ENCODE measurements at regions not wholly inside any gene's neighbourhood (a gene's known extent, or its start where the extent isn't known, plus 50 kb on each side); places are given as distances from the start of the nearest gene placed in this dataset.

DNA sequence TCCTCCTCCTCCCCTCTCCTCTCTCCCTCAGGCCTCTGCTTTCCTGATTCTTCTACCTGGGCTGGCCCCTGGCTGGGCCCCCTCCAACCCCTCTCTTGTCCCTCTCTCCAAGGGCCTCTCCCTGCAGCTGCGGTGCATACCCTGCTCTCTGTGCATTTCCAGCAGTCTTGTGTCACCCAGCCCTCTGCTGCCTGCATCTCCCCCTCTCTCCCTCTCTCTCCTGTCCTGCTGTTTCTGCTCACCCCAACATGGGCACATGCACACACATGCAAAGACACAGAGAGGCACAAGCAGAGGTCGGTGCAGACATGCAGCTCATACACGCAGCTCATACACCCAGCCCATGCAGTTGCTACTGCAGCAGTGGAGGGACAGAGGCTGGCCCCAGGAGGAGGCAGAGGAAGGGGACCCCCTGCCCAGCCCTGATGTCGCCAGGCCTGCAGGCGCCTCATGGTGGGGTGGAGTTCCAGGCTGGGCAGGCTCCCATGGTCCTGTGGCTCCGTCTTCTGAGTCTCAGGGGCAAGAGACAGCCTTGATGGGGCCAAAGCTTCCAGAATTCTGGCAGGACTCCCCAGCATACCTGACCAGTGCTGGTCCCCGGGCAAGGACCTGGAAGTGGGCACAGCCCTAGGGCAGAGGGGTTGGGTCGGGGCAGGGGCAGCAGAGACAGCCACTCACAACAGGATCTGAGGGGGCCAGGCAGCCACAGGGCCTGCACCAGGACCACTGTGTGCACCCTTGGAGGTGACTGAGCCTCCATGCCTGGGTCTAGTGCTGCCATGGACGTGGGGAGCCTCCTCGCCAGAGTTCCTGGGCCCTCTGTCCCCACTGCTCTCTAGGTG, 216.9 kb downstream of the C9orf50 start:
- DNase-seq (ENCODE audit: low spot score in 2 of 2) = no peak
- no peak for TF ChIP-seq POLR2A (IDR thresholded peaks at IDR 0.05)
- no peak overlapping the region for H3K4me3 ChIP-seq (ENCODE audit: low read depth, poor library complexity, severe bottlenecking)
- 68 to 69% methylated on average over 9 to 10 of the region's 10 CpGs for WGBS, 2 donors
- intact Hi-C loops (cut with DNase I; ENCODE audit: low total_unique reads) = no loop called here

DNA sequence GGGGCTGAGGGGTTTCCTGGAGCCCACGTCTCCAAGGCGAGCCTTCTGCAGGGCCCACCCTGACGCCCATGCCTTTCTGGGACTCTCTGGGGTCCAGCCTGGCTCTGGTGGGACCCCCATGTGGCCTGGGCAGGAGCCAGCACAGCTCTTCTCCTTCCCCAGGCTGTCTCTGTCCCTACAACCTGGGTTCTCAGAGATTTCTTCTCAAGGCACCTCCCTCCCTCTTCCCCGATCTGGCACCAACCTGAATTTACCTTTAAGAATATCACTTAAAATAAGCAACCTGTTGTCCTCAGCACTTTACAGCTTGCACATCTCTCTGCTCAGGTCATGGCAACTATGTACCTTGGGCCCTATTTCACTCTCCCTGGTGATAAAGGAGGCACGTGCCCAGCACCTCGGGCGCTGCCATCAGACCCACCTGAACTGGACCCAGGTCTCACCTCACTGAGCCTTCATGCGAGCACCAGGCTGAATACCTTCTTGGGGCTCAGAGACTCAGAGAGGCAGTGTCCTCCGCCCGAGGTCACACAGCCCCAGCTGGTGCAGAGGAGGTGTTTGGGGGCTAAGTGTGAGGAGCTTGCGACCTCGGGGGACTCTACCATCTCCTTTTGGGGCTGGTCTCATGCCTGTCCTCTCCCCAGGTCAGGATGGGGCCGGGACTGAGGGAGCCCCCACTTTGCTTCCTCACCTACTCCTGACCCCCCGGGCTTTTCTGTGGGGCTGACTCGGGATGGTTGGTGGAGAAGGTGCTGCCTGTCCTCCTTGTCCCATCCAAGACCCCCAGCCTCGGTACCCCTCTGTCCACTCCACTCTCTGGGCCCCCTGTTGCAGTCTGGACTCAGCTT, 217.7 kb downstream of the C9orf50 start:
- no peak overlapping the region for H3K4me3 ChIP-seq (ENCODE audit: low read depth, poor library complexity, severe bottlenecking)
- DNase-seq (ENCODE audit: low spot score in 2 of 2) = no peak
- no peak for TF ChIP-seq POLR2A (IDR thresholded peaks at IDR 0.05)
- 74 to 83% methylated on average over 15 to 16 of the region's 16 CpGs for WGBS, 2 donors
- intact Hi-C loops (cut with DNase I; ENCODE audit: low total_unique reads) = no loop called here

DNA sequence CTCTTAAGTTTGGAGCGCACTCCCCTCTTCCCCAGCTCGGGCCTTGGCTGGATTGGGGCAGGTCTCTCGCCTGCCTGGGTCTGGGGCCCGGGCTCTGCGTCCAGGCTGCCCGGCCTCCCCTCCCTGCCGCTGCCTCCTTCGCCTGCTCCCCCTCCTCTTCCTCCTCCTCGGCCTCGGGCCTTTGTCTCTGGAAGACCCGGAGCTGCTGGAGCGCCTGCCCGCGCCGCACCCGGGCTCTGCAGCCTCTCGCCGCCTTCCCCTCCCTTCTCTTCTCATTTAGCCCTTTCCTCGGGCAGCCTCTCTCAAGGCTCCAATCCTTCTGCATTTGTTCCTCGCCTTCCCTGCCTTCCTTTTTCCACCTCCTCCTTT, 218.5 kb downstream of the C9orf50 start:
- H3K4me3 ChIP-seq (ENCODE audit: low read depth, poor library complexity, severe bottlenecking) = no peak overlapping the region
- 16 to 27% methylated on average over 20 of the region's 20 CpGs for WGBS, 2 donors
- intact Hi-C loops (cut with DNase I; ENCODE audit: low total_unique reads) = no loop called here
- TF ChIP-seq POLR2A (IDR thresholded peaks at IDR 0.05) = no peak
- TF ChIP-seq, protein P1, sequence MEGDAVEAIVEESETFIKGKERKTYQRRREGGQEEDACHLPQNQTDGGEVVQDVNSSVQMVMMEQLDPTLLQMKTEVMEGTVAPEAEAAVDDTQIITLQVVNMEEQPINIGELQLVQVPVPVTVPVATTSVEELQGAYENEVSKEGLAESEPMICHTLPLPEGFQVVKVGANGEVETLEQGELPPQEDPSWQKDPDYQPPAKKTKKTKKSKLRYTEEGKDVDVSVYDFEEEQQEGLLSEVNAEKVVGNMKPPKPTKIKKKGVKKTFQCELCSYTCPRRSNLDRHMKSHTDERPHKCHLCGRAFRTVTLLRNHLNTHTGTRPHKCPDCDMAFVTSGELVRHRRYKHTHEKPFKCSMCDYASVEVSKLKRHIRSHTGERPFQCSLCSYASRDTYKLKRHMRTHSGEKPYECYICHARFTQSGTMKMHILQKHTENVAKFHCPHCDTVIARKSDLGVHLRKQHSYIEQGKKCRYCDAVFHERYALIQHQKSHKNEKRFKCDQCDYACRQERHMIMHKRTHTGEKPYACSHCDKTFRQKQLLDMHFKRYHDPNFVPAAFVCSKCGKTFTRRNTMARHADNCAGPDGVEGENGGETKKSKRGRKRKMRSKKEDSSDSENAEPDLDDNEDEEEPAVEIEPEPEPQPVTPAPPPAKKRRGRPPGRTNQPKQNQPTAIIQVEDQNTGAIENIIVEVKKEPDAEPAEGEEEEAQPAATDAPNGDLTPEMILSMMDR (IDR thresholded peaks at IDR 0.05) = no peak
- DNase-seq (ENCODE audit: low spot score in 2 of 2) = no peak

DNA sequence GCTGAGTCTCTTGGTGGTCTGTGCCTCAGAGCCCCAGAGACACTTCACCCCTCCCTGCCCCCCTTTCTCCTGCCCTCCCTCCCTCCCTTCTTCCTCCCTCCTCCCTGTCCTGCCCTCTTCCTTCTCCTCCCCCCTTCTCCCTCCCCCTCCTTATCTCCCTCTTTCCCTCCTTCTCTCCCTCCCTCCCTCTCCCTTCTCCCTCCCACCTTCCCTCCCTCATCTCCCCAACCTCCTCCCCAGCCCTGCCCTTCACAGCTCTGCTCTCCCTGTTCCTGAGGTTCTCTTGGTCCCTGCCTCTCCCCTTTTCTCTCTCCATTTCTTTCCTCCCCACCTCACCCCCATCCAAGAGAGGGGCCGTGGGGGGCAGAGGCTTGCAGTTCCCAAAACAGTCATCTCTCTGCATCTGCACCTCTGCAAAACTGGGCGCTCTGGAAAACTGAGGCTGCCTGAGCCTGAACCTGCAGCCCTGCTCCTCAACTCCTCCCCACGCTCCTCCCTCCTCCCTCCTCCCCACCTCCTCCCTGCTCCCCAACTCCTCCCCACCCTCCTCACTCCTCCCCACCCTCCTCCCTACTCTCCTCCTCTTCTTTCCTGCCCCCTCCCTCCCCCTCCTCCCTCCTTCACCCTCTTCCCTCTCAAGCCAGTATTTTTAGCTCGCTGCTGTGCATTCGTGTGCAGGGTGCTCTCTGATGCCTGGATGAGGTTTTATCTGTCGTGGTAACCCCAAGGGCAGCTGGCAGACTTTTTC, 219.1 kb downstream of the C9orf50 start:
- intact Hi-C loops (cut with DNase I; ENCODE audit: low total_unique reads) = no loop called here
- no peak overlapping the region for H3K4me3 ChIP-seq (ENCODE audit: low read depth, poor library complexity, severe bottlenecking)
- TF ChIP-seq, protein P1 (IDR thresholded peaks at IDR 0.05) = no peak
- no peak for TF ChIP-seq POLR2A (IDR thresholded peaks at IDR 0.05)
- DNase-seq (ENCODE audit: low spot score in 2 of 2) = no peak
- WGBS, 2 donors = 20 to 28% methylated on average over 6 of the region's 6 CpGs

DNA sequence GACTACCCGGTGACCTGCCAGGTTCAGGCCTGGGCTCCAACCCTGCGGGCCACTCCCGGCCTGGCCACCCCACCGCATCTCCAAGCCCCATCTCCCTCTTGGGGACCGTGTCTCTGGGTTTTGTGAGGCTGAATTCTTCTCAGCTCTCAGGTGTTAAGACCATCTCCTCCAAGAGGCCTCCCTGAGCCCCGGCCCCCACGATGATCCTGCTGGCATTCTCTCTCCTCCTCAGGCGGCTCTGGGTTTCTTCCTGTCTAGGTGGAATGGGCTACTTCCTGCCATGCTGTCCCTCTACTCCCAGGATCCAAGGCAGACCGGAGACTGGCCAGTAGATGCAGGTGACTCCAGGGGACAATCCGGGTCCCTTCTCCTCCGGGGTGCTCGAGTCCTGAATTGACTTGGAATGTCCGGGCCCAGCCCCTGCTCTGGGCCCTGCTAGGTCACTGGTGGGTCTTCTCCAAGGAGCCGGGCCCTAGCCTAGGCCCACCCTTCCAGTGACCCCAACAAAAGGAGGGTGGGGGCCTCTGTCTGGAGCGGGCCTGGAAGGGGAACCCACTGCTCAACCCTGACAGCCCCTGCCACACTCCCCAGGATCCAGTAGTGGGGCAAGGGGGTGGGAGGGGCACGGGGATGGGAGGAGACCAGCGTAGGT, 219.8 kb downstream of the C9orf50 start:
- TF ChIP-seq POLR2A (IDR thresholded peaks at IDR 0.05) = no peak
- TF ChIP-seq, protein P1 (IDR thresholded peaks at IDR 0.05) = no peak

More for the DNA sequence above, 219.8 kb downstream of the C9orf50 start:
- 82 to 85% methylated on average over 15 to 16 of the region's 17 CpGs for WGBS, 2 donors
- DNase-seq (ENCODE audit: low spot score in 2 of 2) = no peak
- intact Hi-C loops (cut with DNase I; ENCODE audit: low total_unique reads) = no loop called here
- no peak overlapping the region for H3K4me3 ChIP-seq (ENCODE audit: low read depth, poor library complexity, severe bottlenecking)
